ENCODE measurements at regions not wholly inside any gene's neighbourhood (a gene's known extent, or its start where the extent isn't known, plus 50 kb on each side); places are given as distances from the start of the nearest gene placed in this dataset.

DNA sequence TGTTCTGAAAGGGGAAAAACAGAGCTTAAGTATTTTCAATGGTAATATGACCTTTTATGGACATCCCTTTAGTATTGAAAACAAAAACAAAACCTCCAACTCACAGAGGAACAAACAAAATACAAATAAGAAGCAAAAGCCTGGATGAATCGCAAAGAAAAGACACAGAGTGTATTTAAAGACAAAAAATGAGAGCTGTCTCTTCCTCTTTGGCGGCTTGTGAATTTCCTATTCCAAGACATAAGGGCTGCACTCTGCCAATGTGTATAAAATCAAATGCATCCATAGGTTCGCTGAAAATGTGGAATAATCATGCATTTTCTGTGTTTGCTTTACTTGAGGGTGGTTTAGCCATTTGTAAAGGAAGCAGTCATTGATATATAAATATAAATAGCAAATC lies 739.3 kb upstream of the ZNF608 start:
- no peak for TF ChIP-seq POLR2A (IDR thresholded peaks at IDR 0.05)
- no peak for TF ChIP-seq CTCF (IDR thresholded peaks at IDR 0.05)
